ENCODE measurements at regions not wholly inside any gene's neighbourhood (a gene's known extent, or its start where the extent isn't known, plus 50 kb on each side); places are given as distances from the start of the nearest gene placed in this dataset.
"Not testable (repeated sequence)": the region's sequence is repeated elsewhere in the genome, so short reads cannot be mapped to it uniquely, and the experiment has no call there.

DNA sequence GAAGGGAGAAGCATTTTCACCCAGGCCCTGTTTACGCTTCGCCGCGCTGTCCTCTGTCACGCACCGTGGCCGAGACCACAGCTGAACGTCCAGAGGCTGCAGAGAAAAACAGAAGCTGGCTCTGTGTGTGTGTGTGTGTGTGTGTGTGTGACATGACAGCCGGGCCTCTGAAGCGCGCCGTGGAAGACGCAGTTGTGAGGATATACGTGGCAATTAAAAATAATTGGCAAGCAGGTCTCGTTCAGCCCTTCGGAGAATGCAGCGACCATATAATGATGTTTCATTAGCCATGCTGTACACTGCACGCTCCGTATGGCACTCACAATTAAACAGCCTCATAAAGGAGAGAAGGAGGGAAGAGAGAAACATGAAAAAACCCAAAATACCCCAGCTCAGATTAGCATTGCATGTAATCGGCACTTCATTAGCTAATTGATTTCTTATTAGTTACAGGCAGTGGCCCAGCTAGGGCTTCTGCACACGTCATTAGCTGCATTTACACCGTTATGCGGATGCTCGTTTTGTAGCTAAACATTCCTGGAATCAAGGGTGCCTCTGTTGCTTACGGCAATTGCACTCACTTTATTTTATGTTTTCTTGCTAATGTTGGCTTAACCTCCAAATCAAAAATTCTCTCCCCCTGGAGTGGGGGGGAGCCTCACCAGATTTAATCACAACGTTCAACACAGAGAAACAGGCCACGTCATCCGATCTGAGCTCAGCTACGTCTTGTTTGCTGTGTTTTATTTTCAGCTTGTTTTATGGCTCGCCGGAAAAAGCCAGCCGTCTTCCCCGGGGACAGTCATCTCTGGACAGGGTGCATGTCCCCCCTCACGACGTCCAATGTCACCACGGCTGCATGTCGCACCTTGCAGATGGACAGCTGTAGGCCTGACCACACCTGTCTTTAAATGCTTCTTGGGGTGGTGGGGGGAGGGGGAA lies 74.6 kb upstream of the SHOX start:
- no peak for DNase-seq

DNA sequence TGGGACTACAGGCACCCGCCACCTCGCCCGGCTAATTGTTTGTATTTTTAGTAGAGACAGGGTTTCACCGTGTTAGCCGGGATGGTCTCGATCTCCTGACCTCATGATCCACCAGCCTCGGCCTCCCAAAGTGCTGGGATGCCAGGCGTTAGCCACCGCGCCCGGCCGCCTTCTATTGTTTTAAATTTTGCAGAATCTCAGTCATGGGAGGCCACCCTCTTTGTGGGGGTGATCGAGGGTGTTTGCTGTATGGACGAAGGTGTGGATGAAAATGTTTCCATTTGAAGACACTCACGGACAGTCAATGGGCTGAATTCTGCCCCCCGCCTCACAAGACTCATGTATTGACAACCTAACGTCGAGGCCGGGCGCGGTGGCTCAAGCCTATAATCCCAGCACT lies 73.0 kb upstream of the SHOX start:
- DNase-seq: not testable (repeated sequence)

DNA sequence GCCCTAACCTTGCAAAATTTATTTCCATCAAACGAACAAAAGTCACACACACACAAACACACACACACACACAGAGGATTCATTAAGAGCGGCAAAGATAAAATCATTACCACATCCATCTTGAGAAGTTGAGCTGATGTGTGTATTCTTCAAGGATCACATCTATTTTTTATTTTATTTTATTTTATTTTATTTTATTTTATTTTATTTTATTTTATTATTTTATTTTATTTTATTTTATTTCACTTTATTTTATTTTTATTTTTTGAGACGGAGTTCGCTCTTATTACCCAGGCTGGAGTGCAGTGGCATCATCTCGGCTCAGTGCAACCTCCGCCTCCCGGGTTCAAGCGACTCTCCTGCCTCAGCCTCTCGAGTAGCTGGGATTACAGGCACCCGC lies 71.3 kb upstream of the SHOX start:
- not testable (repeated sequence) for DNase-seq

DNA sequence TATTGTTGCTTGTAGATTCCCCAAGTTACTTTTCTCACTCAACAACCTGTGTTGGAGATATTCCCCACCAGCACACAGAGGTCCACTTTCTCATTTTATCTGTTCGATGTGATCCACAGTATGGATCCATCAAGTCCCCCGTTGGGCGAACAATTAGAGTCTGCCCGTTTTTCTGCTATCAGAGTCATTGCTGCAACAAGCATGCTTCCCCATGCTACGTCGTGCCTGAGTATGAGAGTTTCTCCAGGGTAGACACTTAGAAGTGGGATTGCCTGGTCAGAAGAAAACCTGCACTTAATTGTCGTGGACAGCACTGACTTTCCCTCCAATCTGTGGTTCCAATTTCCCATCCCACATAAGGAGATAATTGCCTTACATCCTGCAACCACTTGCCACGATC lies 62.7 kb upstream of the SHOX start:
- DNase-seq: no peak

DNA sequence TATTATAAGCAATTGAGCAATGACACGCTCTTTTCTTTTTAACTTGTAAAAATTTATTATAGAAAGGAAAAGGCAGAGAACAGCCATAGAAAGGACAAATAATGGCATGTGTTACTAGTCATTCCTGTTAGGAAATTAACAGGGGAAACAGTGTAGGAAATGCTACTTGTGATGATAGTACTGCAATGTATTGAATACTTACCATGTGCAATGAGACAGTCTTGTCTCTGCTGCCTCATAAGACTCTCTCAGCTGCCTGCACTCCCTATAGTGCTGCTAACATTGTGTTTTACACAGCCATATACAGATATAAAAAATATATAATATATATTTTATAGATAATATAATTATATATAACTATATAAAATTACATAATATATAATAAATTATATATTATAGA lies 62.3 kb upstream of the SHOX start:
- no peak for DNase-seq

DNA sequence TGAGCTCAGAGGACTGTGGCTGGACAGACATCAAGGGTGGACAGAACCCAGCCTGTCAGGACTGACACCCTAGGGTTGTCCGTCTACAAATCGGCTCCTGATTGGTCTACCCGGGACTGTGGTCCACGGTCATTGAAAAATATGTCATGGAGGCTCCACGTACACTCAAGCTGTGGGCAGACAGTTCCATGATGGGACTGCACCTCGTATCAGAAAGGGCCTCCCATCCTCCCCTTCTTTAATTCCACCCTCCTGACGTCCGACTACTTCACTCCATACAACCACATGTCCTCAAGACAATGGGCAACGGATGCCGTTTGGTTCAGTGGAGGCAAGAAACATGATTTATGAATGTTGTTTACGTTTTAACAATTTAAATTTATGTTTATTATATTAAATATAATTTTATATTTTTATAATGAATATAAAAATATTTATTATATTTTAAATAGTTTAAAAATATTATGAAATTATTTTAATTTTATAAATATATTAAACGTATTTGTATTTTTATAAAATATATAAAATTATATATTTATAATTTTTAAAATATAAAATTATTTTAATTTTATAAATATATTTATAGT lies 58.0 kb upstream of the SHOX start:
- no peak for DNase-seq

DNA sequence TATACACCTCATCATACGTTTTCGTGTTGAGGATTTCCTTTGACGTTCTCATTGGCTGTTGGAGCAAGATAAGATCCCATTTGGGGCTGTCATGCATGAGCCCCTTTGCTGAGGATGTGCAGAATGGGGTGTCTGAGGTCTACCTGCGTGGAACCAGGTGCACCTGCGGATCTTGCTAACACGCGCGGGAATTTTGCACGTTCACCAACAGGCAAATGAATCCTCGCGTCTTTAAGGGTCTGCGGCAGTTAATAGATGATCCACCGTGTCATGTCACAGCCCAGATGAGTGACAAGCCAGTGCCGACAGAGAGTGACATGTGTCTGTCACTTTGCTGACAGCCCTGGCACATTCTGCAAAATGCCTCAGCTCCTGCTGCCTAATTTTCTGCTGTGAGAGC lies 56.3 kb upstream of the SHOX start:
- DNase-seq: no peak

DNA sequence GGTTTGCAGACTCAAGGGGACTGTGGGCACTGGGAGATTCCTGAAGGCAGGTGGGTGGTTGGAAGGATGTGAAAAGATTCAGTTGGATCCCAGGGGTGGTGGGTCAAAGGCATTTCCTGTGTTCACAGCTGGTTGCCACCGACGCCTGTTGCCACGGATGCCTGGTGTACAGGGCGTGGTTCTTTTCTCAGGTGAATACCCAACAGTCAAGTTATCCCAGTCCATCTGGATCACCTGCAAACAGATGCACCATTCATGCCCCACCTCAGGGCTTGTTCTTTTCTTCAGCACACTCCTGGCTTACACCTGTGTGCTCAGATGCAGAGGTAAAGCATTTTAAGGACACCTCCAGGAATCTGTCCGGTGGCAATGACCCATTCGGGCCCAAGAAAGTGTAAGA lies 55.8 kb upstream of the SHOX start:
- no peak for DNase-seq

DNA sequence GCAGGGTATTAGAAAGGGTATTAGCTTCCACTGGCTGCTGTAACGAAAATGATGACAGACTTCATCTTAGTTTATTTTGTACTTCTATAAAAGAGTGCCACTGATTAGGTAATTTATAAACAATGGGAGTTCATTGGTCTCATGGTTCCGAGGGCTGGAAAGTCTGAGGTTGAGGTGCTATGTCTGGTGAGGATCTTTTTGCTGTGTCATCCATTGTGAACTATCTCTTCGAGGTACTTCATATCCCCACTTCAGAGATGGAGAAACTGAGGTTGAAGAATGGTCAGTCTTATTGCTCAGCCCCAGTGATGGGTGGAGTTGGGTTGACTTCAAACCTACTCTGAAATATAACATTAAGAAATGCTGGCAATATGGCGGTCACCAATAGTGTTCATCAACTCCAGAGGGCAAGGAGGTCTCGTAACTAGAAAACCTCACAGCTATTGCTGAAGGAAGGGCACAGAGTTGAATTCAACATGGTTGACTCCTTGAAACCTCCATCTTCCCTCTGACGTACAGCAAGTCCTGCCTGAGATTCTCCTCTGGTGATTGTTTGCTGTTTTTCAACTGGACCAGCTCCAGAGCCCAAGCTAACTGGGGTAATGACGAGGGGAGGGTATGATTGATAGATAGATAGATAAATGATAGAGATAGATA lies 53.6 kb upstream of the SHOX start:
- DNase-seq: no peak

DNA sequence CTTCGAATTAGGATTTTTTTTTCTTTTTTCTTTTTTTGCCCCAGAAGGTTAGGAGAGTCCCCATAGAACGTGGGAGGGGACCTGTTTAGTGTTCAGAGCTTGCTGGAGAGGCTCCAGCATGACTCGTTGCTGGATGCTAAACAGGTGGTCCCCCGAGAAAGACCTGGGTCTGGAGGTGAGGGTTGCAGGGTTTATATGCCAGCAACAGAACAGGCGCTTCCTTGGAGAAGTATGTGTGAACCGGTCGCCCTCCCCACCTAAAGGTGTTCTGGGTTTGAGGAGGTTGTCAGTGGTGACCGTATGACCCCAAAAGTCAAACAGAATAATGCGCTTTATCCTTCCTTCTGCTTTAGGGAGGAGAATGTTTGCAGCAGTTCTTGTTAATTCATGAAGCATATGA lies 52.1 kb upstream of the SHOX start:
- no peak for DNase-seq

DNA sequence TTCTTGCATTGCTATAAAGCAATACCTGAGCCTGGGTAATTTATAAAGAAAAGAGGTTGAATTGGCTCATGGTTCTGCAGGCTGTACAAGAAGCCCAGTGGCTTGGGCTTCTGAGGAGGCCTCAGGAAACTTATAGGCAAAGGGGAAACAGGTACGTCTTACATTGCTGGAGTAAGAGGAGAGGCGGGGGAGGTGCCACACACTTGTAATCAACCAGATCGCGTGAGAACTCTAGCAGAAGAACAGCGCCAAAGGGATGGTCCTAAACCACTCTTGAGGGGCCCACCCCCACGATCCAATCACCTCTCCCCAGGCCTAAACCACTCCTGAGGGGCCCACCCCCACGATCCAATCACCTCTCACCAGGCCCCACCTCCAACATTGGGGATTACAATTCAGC lies 50.6 kb upstream of the SHOX start:
- DNase-seq: no peak

Data from activated CD4-positive, alpha-beta T cell treated with anti-CD3 and anti-CD28 coated beads, Interleukin-2, amount 50 U/mL, for 16 hours (primary cell).